Breast epithelium (tissue), 4 donors: ENCODE measurements at regions not wholly inside any gene's neighbourhood (a gene's known extent, or its start where the extent isn't known, plus 50 kb on each side); places are given as distances from the start of the nearest gene placed in this dataset.

Experiments used
- DNase-seq, 2 donors: peaks; one replicate each; pipeline ENCODE4 v3.0.0-alpha.2; 2019; ENCODE audit warnings: low spot score in 2 of 2
- H3K27ac ChIP-seq, 2 donors: fragments of 200-600 bp; sonication (generic) in 1 of 2; one replicate each; pipeline ENCODE4 v1.5.1; 2016 to 2019; ENCODE audit warnings: mild to moderate bottlenecking in 1 of 2
- H3K27me3 ChIP-seq, 2 donors: fragments of 200-600 bp; sonication (generic) in 1 of 2; one replicate each; pipeline versions ENCODE4 v1.5.1 to v1.6.0; 2017 to 2019; ENCODE audit warnings: control low read depth in 1 of 2, mild to moderate bottlenecking in 1 of 2
- H3K36me3 ChIP-seq: fragments of 200-600 bp; one replicate; pipeline ENCODE4 v1.5.1; 2019
- H3K4me1 ChIP-seq, 2 donors: fragments of 200-600 bp; sonication (generic); one replicate each; pipeline ENCODE4 v1.5.1; 2016 to 2019; ENCODE audit warnings: control low read depth in 1 of 2
- H3K4me3 ChIP-seq, 3 donors: fragments of 200-600 bp; sonication (generic); 1 replicate in 2 of 3; 2 replicates in 1 of 3; pipeline ENCODE4 v1.5.1; 2016 to 2019; ENCODE audit warnings: mild to moderate bottlenecking in 3 of 3, moderate library complexity in 2 of 3
- H3K9me3 ChIP-seq, 2 donors: fragments of 200-600 bp; sonication (generic) in 1 of 2; one replicate each; pipeline ENCODE4 v1.5.1; 2016 to 2019; ENCODE audit warnings: control low read depth in 1 of 2
- POLR2A ChIP-seq: fragments of 450-650 bp; IDR thresholded peaks from one replicate; pipeline ENCODE4 v1.6.1; 2016; ENCODE audit warnings: antibody characterized with exemption, mild to moderate bottlenecking, moderate library complexity
- POLR2AphosphoS5 ChIP-seq, 3 donors: sonication (generic); formaldehyde crosslinking; IDR thresholded peaks; one replicate each; pipeline ENCODE4 v1.6.1; 2017; ENCODE audit warnings: antibody characterized with exemption in 3 of 3
- intact Hi-C: fragments of 100-400 bp; cut with DNase I; formaldehyde crosslinking; loops from one replicate; pipeline ENCODE4 v1.15.1; 2023; ENCODE audit warnings: low total_unique reads
- TF ChIP-seq, protein P1 (sequence below), 3 donors: fragments of 450-650 bp; IDR thresholded peaks; one replicate each; pipeline ENCODE4 v1.5.1; 2016 to 2017; ENCODE audit warnings: antibody characterized with exemption in 3 of 3, mild to moderate bottlenecking in 3 of 3, moderate library complexity in 3 of 3

DNA sequence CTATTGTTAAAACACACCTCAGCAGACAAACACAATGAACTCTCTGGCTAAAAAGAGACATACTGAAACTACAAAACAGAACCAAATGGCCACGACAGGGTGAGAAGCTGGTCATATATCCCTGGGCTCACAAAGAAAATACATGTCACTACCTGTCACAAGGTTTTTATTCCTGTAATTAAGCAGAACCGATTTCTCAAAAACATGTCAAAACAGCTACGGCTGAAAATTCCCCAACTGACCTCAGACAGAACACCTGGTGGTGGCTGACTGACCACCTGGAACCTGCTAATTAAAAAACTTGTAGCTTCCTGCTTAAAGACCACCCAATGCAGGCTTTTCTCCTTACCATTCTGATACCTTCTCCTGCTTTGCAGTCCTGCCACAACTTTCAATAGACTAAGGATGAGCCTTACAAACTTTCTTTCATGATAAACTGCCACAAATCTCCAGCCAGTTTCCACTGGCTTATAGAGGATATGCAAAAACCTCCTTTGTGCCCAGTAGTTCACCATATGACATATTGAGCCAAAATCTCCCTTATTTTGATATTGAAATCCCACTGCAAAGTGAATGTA, 571.9 kb downstream of the SPOCK3 start:
- Histone ChIP-seq H3K4me3 (no peak overlapping the region), H3K4me1 (no peaks in the 10 kb centered on the region), H3K27me3 (no peaks in the 10 kb centered on the region), H3K9me3 (no peaks in the 10 kb centered on the region), H3K27ac (no peak overlapping the region), H3K36me3 (no peaks in the 10 kb centered on the region)
- no peak for TF ChIP-seq POLR2A
- TF ChIP-seq, protein P1, sequence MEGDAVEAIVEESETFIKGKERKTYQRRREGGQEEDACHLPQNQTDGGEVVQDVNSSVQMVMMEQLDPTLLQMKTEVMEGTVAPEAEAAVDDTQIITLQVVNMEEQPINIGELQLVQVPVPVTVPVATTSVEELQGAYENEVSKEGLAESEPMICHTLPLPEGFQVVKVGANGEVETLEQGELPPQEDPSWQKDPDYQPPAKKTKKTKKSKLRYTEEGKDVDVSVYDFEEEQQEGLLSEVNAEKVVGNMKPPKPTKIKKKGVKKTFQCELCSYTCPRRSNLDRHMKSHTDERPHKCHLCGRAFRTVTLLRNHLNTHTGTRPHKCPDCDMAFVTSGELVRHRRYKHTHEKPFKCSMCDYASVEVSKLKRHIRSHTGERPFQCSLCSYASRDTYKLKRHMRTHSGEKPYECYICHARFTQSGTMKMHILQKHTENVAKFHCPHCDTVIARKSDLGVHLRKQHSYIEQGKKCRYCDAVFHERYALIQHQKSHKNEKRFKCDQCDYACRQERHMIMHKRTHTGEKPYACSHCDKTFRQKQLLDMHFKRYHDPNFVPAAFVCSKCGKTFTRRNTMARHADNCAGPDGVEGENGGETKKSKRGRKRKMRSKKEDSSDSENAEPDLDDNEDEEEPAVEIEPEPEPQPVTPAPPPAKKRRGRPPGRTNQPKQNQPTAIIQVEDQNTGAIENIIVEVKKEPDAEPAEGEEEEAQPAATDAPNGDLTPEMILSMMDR (IDR thresholded peaks at IDR 0.05), result no peak
- TF ChIP-seq POLR2AphosphoS5 (IDR thresholded peaks at IDR 0.05), result no peak
- no peak for DNase-seq
- intact Hi-C loops, result no loop called here

DNA sequence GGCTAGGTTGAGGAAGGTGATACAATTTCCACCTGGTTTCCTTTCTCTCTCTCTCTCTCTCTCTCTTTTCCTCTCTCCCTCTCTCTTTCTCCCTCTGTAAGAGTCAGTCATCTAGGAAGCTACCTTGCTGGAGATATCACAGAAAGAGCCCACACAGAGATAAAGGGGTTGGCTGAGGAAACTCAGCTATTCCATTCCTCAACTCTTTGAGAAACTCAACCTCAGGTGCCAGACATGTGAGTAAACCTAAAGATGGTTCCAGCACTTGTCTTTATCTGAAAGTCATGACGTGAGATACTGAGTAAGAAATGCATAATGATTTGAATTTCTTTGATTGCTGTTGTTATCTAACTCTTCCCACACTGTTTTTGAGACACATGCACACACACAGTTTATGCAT, 564.0 kb downstream of the SPOCK3 start:
- Histone ChIP-seq H3K4me1 (no peaks in the 10 kb centered on the region), H3K36me3 (no peaks in the 10 kb centered on the region), H3K4me3 (no peak overlapping the region), H3K27me3 (no peaks in the 10 kb centered on the region), H3K27ac (no peak overlapping the region), H3K9me3 (no peaks in the 10 kb centered on the region)
- intact Hi-C loops, result no loop called here
- DNase-seq, result no peak
- no peak for TF ChIP-seq POLR2AphosphoS5 (IDR thresholded peaks at IDR 0.05)
- TF ChIP-seq, protein P1 (IDR thresholded peaks at IDR 0.05), result no peak
- no peak for TF ChIP-seq POLR2A

DNA sequence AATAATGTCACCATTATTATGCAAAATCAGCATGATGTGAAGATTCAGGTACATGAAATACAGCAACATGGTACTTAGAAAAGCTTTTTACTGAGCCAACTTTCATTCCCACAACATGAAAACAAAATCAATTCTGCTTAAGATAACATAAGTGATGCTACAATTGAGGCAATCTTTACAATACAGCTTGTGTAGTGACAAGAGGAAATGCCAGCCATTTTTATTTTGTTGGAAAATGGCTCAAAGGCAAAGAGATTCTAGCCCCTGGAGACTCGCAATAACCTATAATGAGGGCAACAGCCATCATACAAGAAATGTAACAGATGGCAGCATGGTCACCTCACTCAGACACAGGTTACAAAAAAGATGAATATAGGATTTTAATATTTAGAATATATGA, 560.4 kb downstream of the SPOCK3 start:
- H3K4me1 ChIP-seq, result no peaks in the 10 kb centered on the region

DNA sequence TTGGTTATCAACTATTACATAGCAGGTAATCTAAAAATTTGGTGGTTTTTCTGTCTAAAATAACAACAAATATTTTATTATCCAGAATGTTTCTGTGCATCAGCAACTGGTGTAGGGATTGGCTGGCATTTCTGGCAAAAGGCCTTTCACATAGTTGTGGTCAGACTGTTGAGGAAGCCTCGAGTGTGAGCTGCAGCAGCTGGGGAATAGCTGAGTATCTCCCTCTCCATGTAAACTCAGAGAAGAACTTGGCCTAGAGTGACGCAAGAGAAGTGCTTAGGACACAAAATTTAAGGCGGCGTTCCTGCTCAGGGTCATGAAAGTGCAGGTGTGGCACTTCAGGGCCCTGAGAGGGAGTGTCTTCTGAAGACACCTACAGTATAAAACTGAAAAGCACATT, 558.9 kb downstream of the SPOCK3 start:
- Histone ChIP-seq H3K36me3 (no peaks in the 10 kb centered on the region), H3K4me3 (no peak overlapping the region), H3K4me1 (no peaks in the 10 kb centered on the region), H3K27me3 (no peaks in the 10 kb centered on the region), H3K9me3 (no peaks in the 10 kb centered on the region), H3K27ac (no peak overlapping the region)
- intact Hi-C loops, result no loop called here
- no peak for DNase-seq
- TF ChIP-seq POLR2A, result no peak
- TF ChIP-seq POLR2AphosphoS5 (IDR thresholded peaks at IDR 0.05), result no peak
- TF ChIP-seq, protein P1 (IDR thresholded peaks at IDR 0.05), result no peak

More for the DNA sequence above, 560.4 kb downstream of the SPOCK3 start:
- no peaks in the 10 kb centered on the region for H3K36me3 ChIP-seq
- no peak for TF ChIP-seq POLR2AphosphoS5 (IDR thresholded peaks at IDR 0.05)
- TF ChIP-seq, protein P1 (IDR thresholded peaks at IDR 0.05), result no peak
- no peak for TF ChIP-seq POLR2A
- no peak overlapping the region for H3K27ac ChIP-seq
- DNase-seq, result no peak
- no peaks in the 10 kb centered on the region for H3K9me3 ChIP-seq
- no peaks in the 10 kb centered on the region for H3K27me3 ChIP-seq
- no peak overlapping the region for H3K4me3 ChIP-seq
- intact Hi-C loops, result no loop called here

DNA sequence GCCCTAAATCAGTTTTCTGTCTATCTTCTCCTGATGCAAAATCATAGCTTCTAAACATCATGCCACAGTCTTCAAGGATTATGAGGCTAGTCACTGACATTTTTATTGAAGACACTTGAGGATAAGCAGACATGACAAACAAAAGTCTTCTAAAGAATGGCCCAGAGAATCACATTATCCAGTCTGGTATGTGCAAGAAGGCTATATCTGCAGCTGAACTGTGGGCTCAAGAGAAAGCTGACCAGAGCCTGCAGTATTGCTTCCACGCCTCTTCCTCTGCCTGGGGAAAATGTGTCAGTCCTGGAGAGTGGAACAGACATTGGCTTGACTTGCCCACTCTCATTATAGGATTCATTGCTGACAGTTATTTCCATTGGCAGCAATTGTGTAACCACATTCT, 553.5 kb downstream of the SPOCK3 start:
- H3K36me3 ChIP-seq, result peaks cover 2% of the 10 kb centered on the region
- no peak overlapping the region for H3K4me3 ChIP-seq
- no peaks in the 10 kb centered on the region for H3K27me3 ChIP-seq
- no peaks in the 10 kb centered on the region for H3K4me1 ChIP-seq
- no peaks in the 10 kb centered on the region for H3K9me3 ChIP-seq
- TF ChIP-seq POLR2AphosphoS5 (IDR thresholded peaks at IDR 0.05), result no peak
- TF ChIP-seq, protein P1 (IDR thresholded peaks at IDR 0.05), result no peak
- no peak for TF ChIP-seq POLR2A
- no peak for DNase-seq
- H3K27ac ChIP-seq, result no peak overlapping the region
- intact Hi-C loops, result no loop called here
